Ectodermal cell (in vitro differentiated cells): ENCODE measurements at regions not wholly inside any gene's neighbourhood (a gene's known extent, or its start where the extent isn't known, plus 50 kb on each side); places are given as distances from the start of the nearest gene placed in this dataset.

Experiments
- H3K27ac ChIP-seq: 2 replicates; pipeline ENCODE4 v1.7.0; 2013; ENCODE audit warnings: mild to moderate bottlenecking, low read depth, low read length; ENCODE audit not compliant: insufficient read depth, poor library complexity, severe bottlenecking
- H3K27me3 ChIP-seq: 2 replicates; pipeline ENCODE4 v1.7.0; 2013; ENCODE audit warnings: mild to moderate bottlenecking, low read length; ENCODE audit not compliant: insufficient read depth, control insufficient read depth, poor library complexity, severe bottlenecking
- H3K36me3 ChIP-seq: one replicate; pipeline ENCODE4 v1.7.0; 2013; ENCODE audit warnings: low read length; ENCODE audit not compliant: control insufficient read depth, insufficient read depth
- H3K4me1 ChIP-seq: one replicate; pipeline ENCODE4 v1.7.0; 2013; ENCODE audit warnings: low read length; ENCODE audit not compliant: control insufficient read depth, insufficient read depth
- H3K4me3 ChIP-seq: 2 replicates; pipeline ENCODE4 v1.7.0; 2013; ENCODE audit warnings: low read depth, low read length, control low read depth; ENCODE audit not compliant: insufficient read depth
- H3K9me3 ChIP-seq: 2 replicates; pipeline ENCODE4 v1.7.0; 2013; ENCODE audit warnings: mild to moderate bottlenecking, low read length, moderate library complexity; ENCODE audit not compliant: control insufficient read depth
- whole genome bisulfite sequencing, 2 experiments: methylation state at CpG; one replicate each; pipeline ENCODE4 v1.1.7; 2013; ENCODE audit warnings: missing lambda C conversion rate in 2 of 2; 5-methylcytosine and 5-hydroxymethylcytosine counted together

DNA sequence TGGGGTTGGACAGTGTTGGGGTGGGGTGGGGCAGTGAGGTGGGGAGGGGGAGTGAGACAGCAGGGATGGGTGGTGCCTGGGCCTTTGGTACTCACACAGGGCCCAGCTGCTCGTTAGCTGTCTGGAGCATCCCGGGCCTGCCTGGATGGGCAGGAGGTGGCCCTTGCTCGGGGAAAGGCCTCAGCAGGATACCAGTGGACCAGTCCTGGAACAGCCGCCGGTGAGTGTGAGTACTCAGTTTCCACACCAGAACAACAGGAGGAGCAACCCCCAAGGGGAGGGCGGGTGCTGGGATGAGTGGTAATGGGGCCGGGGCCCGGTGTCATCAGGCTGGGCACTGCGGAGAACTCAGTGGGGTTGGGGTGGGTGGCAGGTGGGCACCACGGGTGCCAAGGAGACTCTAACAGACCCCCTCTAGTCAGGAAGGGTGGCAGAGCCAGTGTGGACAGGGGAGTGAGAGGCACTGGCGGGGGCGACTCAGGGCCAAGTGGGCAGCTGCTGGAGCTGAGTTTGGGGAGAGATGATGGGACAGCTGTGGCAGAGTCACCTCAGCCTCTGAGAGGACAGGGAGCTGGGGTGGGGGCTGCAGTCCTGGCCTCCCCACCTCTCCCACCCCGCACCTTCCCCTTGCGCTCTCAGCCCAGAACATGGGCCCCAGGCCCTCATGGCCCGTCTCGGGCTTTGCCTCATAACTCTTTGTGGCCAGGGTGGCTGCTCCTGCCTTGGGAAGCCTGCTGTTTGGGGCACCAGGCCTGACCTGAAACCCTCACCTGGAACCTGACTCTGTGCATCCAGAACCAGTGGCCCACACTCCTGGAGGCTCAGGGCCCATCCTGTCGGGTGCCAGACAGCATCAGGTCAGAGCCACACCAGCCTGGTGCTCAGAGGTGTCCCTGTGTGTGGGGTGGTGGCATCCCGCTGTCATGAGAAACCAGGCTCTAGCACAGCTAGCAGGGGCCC is 52.1 kb upstream of the PRR23E start:
- Histone ChIP-seq H3K27me3 (peaks cover 11% of the 10 kb centered on the region), H3K36me3 (no peaks in the 10 kb centered on the region), H3K9me3 (no peaks in the 10 kb centered on the region), H3K4me1 (no peaks in the 10 kb centered on the region), H3K27ac (no peak overlapping the region), H3K4me3 (no peak overlapping the region)
- WGBS, 2 experiments = 88 to 92% methylated on average over 18 of the region's 18 CpGs

DNA sequence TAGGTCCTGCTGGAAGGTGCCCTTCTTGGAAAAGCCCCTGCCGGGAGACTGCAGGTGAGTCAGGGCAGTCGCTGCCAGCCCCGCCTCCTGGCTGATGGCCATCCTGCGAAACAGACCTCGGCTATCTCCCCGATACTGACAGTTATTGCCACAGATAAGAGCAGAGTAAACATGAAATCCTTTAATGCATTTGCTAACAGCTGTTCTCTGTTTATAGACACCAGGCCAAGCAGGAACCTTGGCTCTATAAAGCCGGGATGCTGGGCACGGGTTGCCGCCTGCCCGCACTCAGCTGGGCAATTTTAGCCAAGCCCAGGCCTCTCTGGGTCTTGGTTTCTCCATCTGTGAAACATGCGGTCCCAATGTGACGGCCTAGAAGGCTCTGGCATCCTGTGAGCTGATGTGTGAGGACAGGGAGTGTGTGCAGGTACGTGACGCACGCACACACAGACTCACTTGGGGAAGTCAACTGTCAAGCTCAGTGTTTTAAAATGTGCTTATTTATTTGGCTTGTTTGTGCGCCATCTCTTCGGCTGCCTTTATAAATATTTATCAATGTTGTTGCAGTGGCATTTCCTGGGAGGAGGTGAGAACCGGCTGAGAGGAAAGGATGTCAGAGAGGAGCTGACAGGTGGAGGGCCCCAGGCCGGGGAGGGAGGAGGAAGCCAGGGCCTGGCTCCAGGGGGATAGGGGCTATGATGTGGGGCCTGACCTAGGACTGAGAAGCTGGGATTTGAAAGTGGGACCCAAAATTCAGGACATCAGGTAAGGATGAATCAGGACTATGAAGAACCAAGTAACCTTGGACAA is 50.8 kb upstream of the PRR23E start:
- no peaks in the 10 kb centered on the region for H3K9me3 ChIP-seq
- WGBS, 2 experiments = 91 to 93% methylated on average over 19 of the region's 19 CpGs
- no peaks in the 10 kb centered on the region for H3K36me3 ChIP-seq
- no peaks in the 10 kb centered on the region for H3K27me3 ChIP-seq
- H3K4me3 ChIP-seq = no peak overlapping the region
- H3K27ac ChIP-seq = no peak overlapping the region
- no peaks in the 10 kb centered on the region for H3K4me1 ChIP-seq
